ENCODE measurements at regions not wholly inside any gene's neighbourhood (a gene's known extent, or its start where the extent isn't known, plus 50 kb on each side); places are given as distances from the start of the nearest gene placed in this dataset.

DNA sequence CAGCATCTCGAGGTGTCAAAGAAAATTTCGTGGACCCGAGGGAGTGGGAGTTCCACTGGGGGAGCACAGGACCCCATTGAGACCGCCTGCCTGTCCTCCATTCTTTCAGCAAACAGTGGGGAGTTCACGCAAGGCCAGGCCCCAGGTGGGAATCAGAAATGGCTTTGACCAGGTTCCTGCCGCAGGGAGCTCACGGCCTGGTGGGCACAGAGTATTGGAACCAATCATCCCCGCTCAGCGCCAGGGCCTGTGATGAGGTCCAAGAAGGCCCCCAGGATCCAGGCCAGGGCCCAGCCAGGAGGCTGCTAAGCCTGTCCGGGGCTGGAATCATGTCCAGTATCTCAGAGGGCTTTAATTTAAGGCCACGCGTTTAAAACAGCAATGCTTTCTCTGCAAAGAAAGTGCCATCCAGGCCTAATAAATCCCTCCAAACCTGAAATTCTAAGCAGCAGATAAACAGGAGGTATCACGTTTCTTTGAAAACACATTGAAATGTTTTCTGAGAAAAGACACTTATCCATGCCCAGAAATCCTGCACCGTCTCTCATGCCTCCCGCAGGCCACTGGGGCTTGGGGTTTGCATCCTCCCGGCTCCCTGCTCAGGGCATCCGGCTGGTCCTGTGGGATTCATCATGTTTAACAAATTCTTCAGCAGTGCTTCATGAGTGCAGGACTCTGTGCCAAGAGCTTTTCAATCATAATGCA lies 125.7 kb downstream of the OAT start:
- H3K36me3 ChIP-seq (ENCODE audit: control insufficient read depth, insufficient read depth, low read length): no peaks in the 10 kb centered on the region
- no peak for DNase-seq (ENCODE audit: low read depth)
- H3K27me3 ChIP-seq (ENCODE audit: control insufficient read depth, insufficient read depth, low read length): no peaks in the 10 kb centered on the region
- H3K4me3 ChIP-seq (ENCODE audit: low read depth, low read length): no peak overlapping the region
- no peak for TF ChIP-seq CTCF (IDR thresholded peaks at IDR 0.05; ENCODE audit: insufficient read depth, low read length, poor library complexity, severe bottlenecking)

- H3K27me3 ChIP-seq (ENCODE audit: control insufficient read depth, insufficient read depth, low read length): no peaks in the 10 kb centered on the region
- DNase-seq (ENCODE audit: low read depth): peak; percentile 28
- no peak overlapping the region for H3K4me3 ChIP-seq (ENCODE audit: low read depth, low read length)
- no peaks in the 10 kb centered on the region for H3K36me3 ChIP-seq (ENCODE audit: control insufficient read depth, insufficient read depth, low read length)
- no peak for TF ChIP-seq CTCF (IDR thresholded peaks at IDR 0.05; ENCODE audit: insufficient read depth, low read length, poor library complexity, severe bottlenecking)
Measured at GRCh38 chr10:124291001-124291701, 127.6 kb downstream of the OAT start.

DNA sequence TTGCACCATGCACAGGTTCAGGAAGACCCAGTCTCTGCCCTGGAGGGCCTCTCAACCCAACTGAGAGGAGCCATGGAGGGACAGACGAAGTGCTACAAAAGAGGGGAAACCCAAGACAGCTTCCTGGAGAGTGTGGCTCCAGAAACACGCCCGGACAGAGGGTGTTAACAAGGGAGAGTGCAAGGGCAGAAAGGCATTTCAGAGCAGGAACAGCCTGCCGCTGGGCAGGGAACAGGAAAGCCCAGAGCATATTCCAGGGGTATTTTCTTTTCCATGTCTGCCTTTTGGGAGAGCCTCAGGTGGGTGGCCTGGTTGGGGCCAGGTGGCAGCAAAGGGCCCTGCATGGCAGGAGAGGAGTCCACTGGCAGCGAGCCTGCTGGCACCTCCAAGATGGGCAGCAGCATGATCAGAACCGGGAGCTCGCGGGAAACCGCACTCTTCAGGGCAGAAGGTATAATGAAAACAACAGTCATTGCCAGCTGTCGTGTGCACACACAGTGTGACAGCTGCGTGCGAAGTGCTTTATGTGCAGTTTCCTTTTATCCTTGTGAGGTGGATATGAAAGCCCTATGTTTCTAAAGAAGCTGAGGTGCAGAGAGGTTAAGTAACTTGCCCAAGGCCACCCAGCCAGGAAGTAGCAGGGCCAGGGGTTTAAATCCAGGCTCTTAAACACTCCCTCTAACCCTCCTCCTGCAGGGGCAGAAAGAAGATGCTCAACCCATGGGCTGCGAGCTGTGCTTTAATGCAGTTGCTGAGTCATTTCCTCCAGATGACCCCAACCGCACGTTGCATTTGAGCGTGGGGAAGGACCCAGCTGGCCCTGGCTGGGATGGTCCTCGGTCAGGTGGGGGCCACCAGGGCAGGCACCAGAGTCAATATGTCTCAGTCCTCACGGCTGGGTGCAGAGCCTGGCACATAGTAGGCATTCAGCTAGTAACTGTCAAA lies 128.6 kb downstream of the OAT start:
- H3K27me3 ChIP-seq (ENCODE audit: control insufficient read depth, insufficient read depth, low read length): no peaks in the 10 kb centered on the region
- no peak for DNase-seq (ENCODE audit: low read depth)

DNA sequence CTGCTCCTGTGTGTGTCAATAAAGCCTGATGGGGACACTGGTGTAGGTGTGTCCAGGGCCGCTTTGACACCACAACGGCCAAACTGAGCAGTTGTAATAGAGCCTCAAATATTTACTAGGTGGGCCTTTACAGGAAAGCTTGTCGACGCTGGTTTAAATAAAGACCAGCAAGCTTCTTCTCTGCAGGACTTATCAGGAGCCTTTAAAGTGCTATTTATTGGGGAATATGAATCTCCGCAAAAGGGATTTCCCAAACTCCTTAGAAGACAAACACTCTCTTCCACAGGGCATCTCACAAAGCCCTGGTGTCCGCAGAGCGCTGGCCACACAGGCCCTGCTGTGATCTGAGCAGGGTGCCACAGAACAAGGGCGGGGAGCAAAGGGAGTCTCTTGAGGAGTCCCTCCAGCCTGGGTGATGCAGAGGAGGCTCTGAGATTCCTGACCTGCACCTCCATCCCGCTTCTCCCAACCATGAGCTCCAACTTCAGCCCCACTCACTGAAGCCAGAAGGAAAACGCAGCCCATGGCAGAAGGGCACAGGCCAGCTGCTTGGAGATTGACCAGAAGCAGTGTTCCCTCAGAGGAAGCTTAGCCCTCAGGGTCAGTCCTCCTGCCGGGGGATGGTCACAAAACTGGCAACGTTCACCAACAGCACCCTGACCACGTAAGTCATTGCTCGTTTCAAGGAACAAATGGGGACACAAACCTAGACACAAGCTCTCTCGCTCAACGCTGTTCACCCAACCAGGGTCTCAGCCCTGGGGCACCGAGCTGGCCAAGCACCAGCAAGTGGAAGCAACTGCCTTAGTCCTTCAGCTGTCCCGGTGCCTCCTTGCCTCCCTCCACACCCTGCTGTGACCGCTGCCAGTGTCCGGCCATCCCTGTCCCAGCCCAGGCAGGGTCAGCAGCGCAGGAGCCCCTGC lies 129.5 kb downstream of the OAT start:
- Histone ChIP-seq H3K27me3 (ENCODE audit: control insufficient read depth, insufficient read depth, low read length) (no peaks in the 10 kb centered on the region), H3K4me3 (ENCODE audit: low read depth, low read length) (no peak overlapping the region), H3K36me3 (ENCODE audit: control insufficient read depth, insufficient read depth, low read length) (no peaks in the 10 kb centered on the region)
- no peak for DNase-seq (ENCODE audit: low read depth)
- no peak for TF ChIP-seq CTCF (IDR thresholded peaks at IDR 0.05; ENCODE audit: insufficient read depth, low read length, poor library complexity, severe bottlenecking)

More for the DNA sequence above, 128.6 kb downstream of the OAT start:
- Histone ChIP-seq H3K4me3 (ENCODE audit: low read depth, low read length) (no peak overlapping the region), H3K36me3 (ENCODE audit: control insufficient read depth, insufficient read depth, low read length) (no peaks in the 10 kb centered on the region)
- no peak for TF ChIP-seq CTCF (IDR thresholded peaks at IDR 0.05; ENCODE audit: insufficient read depth, low read length, poor library complexity, severe bottlenecking)

DNA sequence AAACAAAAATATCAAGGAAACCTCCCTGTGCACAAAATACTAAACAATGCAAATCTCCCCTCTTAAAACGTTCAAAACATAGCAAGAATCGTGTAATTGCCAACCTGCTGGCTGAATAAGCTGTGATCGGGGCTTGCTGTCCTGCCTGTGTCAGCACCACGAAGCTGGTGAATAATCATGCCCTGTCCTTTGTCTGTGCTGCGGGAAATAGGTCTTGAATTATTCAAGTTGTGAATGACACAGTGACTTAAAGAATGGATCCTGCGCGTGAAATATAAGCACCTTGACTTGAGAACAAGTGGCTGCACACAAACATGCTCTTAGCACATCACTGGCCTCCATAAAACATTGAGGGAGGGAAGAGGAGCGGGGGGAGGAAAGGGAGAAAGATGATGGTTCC lies 130.2 kb downstream of the OAT start:
- no peak for TF ChIP-seq CTCF (IDR thresholded peaks at IDR 0.05; ENCODE audit: insufficient read depth, low read length, poor library complexity, severe bottlenecking)
- DNase-seq (ENCODE audit: low read depth): no peak
- H3K4me3 ChIP-seq (ENCODE audit: low read depth, low read length): no peak overlapping the region
- H3K27me3 ChIP-seq (ENCODE audit: control insufficient read depth, insufficient read depth, low read length): no peaks in the 10 kb centered on the region
- H3K36me3 ChIP-seq (ENCODE audit: control insufficient read depth, insufficient read depth, low read length): no peaks in the 10 kb centered on the region

Data from kidney epithelial cell (primary cell).